Hindlimb muscle (tissue), 1 donor: ENCODE measurements at regions not wholly inside any gene's neighbourhood (a gene's known extent, or its start where the extent isn't known, plus 50 kb on each side); places are given as distances from the start of the nearest gene placed in this dataset.
"Not testable (repeated sequence)": the region's sequence is repeated elsewhere in the genome, so short reads cannot be mapped to it uniquely, and the experiment has no call there.

Experiments used
- DNase-seq: peaks from one replicate; pipeline ENCODE4 v3.0.0-alpha.2; 2013

GRCh38 chr4:91840359-91840758 is 463.4 kb upstream of the GRID2 start:
- no peak for DNase-seq

- no peak for DNase-seq
Measured at GRCh38 chr4:91846233-91846632, 457.5 kb upstream of the GRID2 start.

GRCh38 chr4:91851456-91851855 is 452.3 kb upstream of the GRID2 start:
- DNase-seq = no peak

- DNase-seq = no peak
Measured at GRCh38 chr4:91887926-91888325, 415.8 kb upstream of the GRID2 start.

GRCh38 chr4:91891217-91891616 is 412.5 kb upstream of the GRID2 start:
- DNase-seq = not testable (repeated sequence)

GRCh38 chr4:91894006-91894405 is 409.8 kb upstream of the GRID2 start:
- DNase-seq = no peak

- no peak for DNase-seq
Measured at GRCh38 chr4:91904556-91904955, 399.2 kb upstream of the GRID2 start.

GRCh38 chr4:91909963-91910362 is 393.8 kb upstream of the GRID2 start:
- DNase-seq = no peak

GRCh38 chr4:91914176-91914804 is 389.5 kb upstream of the GRID2 start:
- no peak for DNase-seq

GRCh38 chr4:91916219-91916618 is 387.5 kb upstream of the GRID2 start:
- DNase-seq = no peak

- no peak for DNase-seq
Measured at GRCh38 chr4:91924625-91925024, 379.1 kb upstream of the GRID2 start.

GRCh38 chr4:91935217-91935616 is 368.5 kb upstream of the GRID2 start:
- DNase-seq = no peak

GRCh38 chr4:91936311-91936710 is 367.5 kb upstream of the GRID2 start:
- DNase-seq = peak; percentile 14

- DNase-seq = no peak
Measured at GRCh38 chr4:91957963-91958362, 345.8 kb upstream of the GRID2 start.

GRCh38 chr4:91958596-91958995 is 345.2 kb upstream of the GRID2 start:
- peak; percentile 26 for DNase-seq

- no peak for DNase-seq
Measured at GRCh38 chr4:91961504-91961903, 342.3 kb upstream of the GRID2 start.

- DNase-seq = no peak
Measured at GRCh38 chr4:91963486-91963885, 340.3 kb upstream of the GRID2 start.

- DNase-seq = no peak
Measured at GRCh38 chr4:91965166-91965565, 338.6 kb upstream of the GRID2 start.

GRCh38 chr4:91973479-91974153 is 330.1 kb upstream of the GRID2 start:
- no peak for DNase-seq

GRCh38 chr4:91984466-91984865 is 319.3 kb upstream of the GRID2 start:
- DNase-seq = no peak

- no peak for DNase-seq
Measured at GRCh38 chr4:91989914-91990313, 313.9 kb upstream of the GRID2 start.

GRCh38 chr4:91990726-91991125 is 313.0 kb upstream of the GRID2 start:
- no peak for DNase-seq

- DNase-seq = no peak
Measured at GRCh38 chr4:91997045-91997444, 306.7 kb upstream of the GRID2 start.
